NB4 (cell line): ENCODE measurements at regions not wholly inside any gene's neighbourhood (a gene's known extent, or its start where the extent isn't known, plus 50 kb on each side); places are given as distances from the start of the nearest gene placed in this dataset.

Experiments used
- DNase-seq: peaks from one replicate; pipeline ENCODE4 v3.0.0; 2010; ENCODE audit warnings: low read depth
- H3K4me3 ChIP-seq: one replicate; pipeline ENCODE4 v1.5.1; 2011; ENCODE audit warnings: mild to moderate bottlenecking, low read depth, low read length, moderate library complexity
- CTCF ChIP-seq: IDR thresholded peaks from one replicate; pipeline ENCODE4 v1.5.1; 2012; ENCODE audit warnings: low read depth, low read length
- MAX ChIP-seq: IDR thresholded peaks from 2 replicates; pipeline ENCODE4 v1.6.1; 2011; ENCODE audit warnings: low read depth, low read length
- MYC ChIP-seq: IDR thresholded peaks from 2 replicates; pipeline ENCODE4 v1.6.1; 2011; ENCODE audit warnings: low read depth, low read length
- POLR2A ChIP-seq: IDR thresholded peaks from 2 replicates; pipeline ENCODE4 v1.6.1; 2011; ENCODE audit warnings: mild to moderate bottlenecking; ENCODE audit not compliant: insufficient read length; ENCODE audit errors: extremely low read depth

- TF ChIP-seq MAX (no peak), CTCF (no peak), POLR2A (no peak), MYC (no peak)
- no peak overlapping the region for H3K4me3 ChIP-seq
- no peak for DNase-seq
Measured at GRCh38 chr14:104290756-104291122, 152.4 kb downstream of the KIF26A start.

- DNase-seq, result no peak
- no peak overlapping the region for H3K4me3 ChIP-seq
- TF ChIP-seq MYC, result no peak
- TF ChIP-seq CTCF, result no peak
- TF ChIP-seq MAX, result no peak
- TF ChIP-seq POLR2A, result no peak
Measured at GRCh38 chr14:104291123-104292000, 153.0 kb downstream of the KIF26A start.

GRCh38 chr14:104292084-104292970 is 153.9 kb downstream of the KIF26A start:
- no peak overlapping the region for H3K4me3 ChIP-seq
- TF ChIP-seq POLR2A, result no peak
- DNase-seq, result no peak

- DNase-seq, result no peak
- TF ChIP-seq CTCF, result no peak
Measured at GRCh38 chr14:104293231-104293841, 154.9 kb downstream of the KIF26A start.

GRCh38 chr14:104293851-104294627 is 155.7 kb downstream of the KIF26A start:
- TF ChIP-seq MYC, result no peak
- peak; percentile 11 for TF ChIP-seq CTCF
- TF ChIP-seq POLR2A, result no peak
- DNase-seq, result no peak
- no peak overlapping the region for H3K4me3 ChIP-seq

More at GRCh38 chr14:104293231-104293841, 154.9 kb downstream of the KIF26A start:
- no peak overlapping the region for H3K4me3 ChIP-seq

- TF ChIP-seq MAX (no peak), POLR2A (no peak), CTCF (no peak), MYC (no peak)
- no peak for DNase-seq
- H3K4me3 ChIP-seq, result no peak overlapping the region
Measured at GRCh38 chr14:104294628-104294982, 156.2 kb downstream of the KIF26A start.
